ENCODE measurements at regions not wholly inside any gene's neighbourhood (a gene's known extent, or its start where the extent isn't known, plus 50 kb on each side); places are given as distances from the start of the nearest gene placed in this dataset.

DNA sequence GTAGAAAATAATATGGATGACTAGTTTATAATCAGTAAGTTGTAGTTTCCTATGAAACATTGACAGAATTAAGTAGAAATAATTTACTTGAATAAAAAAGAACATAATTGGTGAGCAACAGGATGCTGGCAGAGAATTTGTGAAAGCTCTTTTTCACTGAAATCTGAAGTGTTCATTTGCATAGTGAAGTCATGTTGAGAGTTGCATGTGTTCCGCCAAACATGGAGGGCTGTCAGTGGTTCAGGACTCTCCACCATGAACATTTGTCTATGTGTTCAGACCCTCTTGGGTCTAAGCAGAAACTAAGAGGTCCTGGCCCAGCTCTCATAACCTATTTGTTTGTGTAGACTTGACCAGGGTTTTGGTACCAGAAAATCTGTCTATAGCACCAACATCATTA, 182.5 kb upstream of the LINC00305 start:
- Histone ChIP-seq H3K79me2 (ENCODE audit: control insufficient read depth, insufficient read depth, low read length) (no peaks in the 10 kb centered on the region), H3K4me1 (replicated peaks in 1 of 2; ENCODE audit: control insufficient read depth in 2 of 2, insufficient read depth in 2 of 2, low read length in 2 of 2) (no peaks in the 10 kb centered on the region), H3K9me1 (ENCODE audit: control insufficient read depth, insufficient read depth, low read length) (no peaks in the 10 kb centered on the region), H3K27ac (ENCODE audit: extremely low read depth, low read depth, low read length) (no peak overlapping the region), H2AFZ (ENCODE audit: low read depth, low read length) (no peak overlapping the region), H3K36me3 (ENCODE audit: control insufficient read depth, insufficient read depth, low read length) (no peaks in the 10 kb centered on the region), H3K9ac (ENCODE audit: insufficient read depth in 1 of 2, low read depth in 2 of 2, low read length in 2 of 2) (no peak overlapping the region), H3K4me3 (no peak overlapping the region), H3K9me3 (replicated peaks; ENCODE audit: control insufficient read depth, insufficient read depth, low read depth, low read length) (no peaks in the 10 kb centered on the region), H4K20me1 (replicated peaks; ENCODE audit: control insufficient read depth, insufficient read depth, low read length) (no peaks in the 10 kb centered on the region), H3K27me3 (ENCODE audit: control insufficient read depth in 2 of 2, insufficient read depth in 2 of 2, low read length in 2 of 2) (no peaks in the 10 kb centered on the region), H3K4me2 (ENCODE audit: insufficient read depth, low read length) (no peak overlapping the region)
- no peak for DNase-seq (ENCODE audit: extremely low read depth in 1 of 4, low spot score in 3 of 4)
- no TSS peak for BruUV-seq (replicated peaks)
- no peak for ATAC-seq
- intact Hi-C loops (cut with micrococcal nuclease) (no loop called here), in situ Hi-C loops (cut with MboI) (no loop called here)
- ChIA-PET POLR2A (no interaction called here), CTCF (ENCODE audit: low intra/inter-chr PET ratio) (no interaction called here)
- FAIRE-seq, result no peak
- WGBS (ENCODE audit: insufficient coverage, low coverage, missing lambda C conversion rate), result 0% methylated on average over 1 of the region's 1 CpG
- TF ChIP-seq PRPF4 (IDR thresholded peaks at IDR 0.05; ENCODE audit: insufficient read depth, low read depth, low read length, poor library complexity, severe bottlenecking) (no peak), ZNF764 (CRISPR knock-in tag; IDR thresholded peaks at IDR 0.05; ENCODE audit: low read depth) (no peak), ZNF696 (CRISPR knock-in tag; conservative IDR thresholded peaks at IDR 0.05) (no peak), JUNB (CRISPR knock-in tag; conservative IDR thresholded peaks at IDR 0.05) (no peak), MEF2A (IDR thresholded peaks at IDR 0.05; ENCODE audit: control insufficient read depth, low read depth, low read length) (no peak), ZC3H11A (IDR thresholded peaks at IDR 0.05; ENCODE audit: low read depth, low read length) (no peak), TCF3 (CRISPR knock-in tag; IDR thresholded peaks at IDR 0.05) (no peak), ARID2 (IDR thresholded peaks at IDR 0.05) (no peak), SUPT5H (IDR thresholded peaks at IDR 0.05) (no peak), FOXK2 (conservative IDR thresholded peaks at IDR 0.05 in 1 of 2, IDR thresholded peaks at IDR 0.05 in 1 of 2; ENCODE audit: low read depth in 2 of 2) (no peak), KDM2B (CRISPR knock-in tag; IDR thresholded peaks at IDR 0.05) (no peak), SNRNP70 (optimal IDR thresholded peaks at IDR 0.05; ENCODE audit: low read depth, low read length) (no peak), L3MBTL2 (IDR thresholded peaks at IDR 0.05) (no peak), CC2D1A (IDR thresholded peaks at IDR 0.05) (no peak), NCOA1 (IDR thresholded peaks at IDR 0.05; ENCODE audit: low read depth) (no peak)
- TF ChIP-seq, protein P1, sequence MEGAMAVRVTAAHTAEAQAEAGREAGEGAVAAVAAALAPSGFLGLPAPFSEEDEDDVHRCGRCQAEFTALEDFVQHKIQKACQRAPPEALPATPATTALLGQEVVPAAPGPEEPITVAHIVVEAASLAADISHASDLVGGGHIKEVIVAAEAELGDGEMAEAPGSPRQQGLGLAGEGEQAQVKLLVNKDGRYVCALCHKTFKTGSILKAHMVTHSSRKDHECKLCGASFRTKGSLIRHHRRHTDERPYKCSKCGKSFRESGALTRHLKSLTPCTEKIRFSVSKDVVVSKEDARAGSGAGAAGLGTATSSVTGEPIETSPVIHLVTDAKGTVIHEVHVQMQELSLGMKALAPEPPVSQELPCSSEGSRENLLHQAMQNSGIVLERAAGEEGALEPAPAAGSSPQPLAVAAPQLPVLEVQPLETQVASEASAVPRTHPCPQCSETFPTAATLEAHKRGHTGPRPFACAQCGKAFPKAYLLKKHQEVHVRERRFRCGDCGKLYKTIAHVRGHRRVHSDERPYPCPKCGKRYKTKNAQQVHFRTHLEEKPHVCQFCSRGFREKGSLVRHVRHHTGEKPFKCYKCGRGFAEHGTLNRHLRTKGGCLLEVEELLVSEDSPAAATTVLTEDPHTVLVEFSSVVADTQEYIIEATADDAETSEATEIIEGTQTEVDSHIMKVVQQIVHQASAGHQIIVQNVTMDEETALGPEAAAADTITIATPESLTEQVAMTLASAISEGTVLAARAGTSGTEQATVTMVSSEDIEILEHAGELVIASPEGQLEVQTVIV (CRISPR knock-in tag; IDR thresholded peaks at IDR 0.05; ENCODE audit: borderline replicate concordance), result no peak
- TF ChIP-seq, protein P2, sequence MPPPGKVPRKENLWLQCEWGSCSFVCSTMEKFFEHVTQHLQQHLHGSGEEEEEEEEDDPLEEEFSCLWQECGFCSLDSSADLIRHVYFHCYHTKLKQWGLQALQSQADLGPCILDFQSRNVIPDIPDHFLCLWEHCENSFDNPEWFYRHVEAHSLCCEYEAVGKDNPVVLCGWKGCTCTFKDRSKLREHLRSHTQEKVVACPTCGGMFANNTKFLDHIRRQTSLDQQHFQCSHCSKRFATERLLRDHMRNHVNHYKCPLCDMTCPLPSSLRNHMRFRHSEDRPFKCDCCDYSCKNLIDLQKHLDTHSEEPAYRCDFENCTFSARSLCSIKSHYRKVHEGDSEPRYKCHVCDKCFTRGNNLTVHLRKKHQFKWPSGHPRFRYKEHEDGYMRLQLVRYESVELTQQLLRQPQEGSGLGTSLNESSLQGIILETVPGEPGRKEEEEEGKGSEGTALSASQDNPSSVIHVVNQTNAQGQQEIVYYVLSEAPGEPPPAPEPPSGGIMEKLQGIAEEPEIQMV (tag; conservative IDR thresholded peaks at IDR 0.05; ENCODE audit: low read depth), result no peak
- TF ChIP-seq, protein P3, sequence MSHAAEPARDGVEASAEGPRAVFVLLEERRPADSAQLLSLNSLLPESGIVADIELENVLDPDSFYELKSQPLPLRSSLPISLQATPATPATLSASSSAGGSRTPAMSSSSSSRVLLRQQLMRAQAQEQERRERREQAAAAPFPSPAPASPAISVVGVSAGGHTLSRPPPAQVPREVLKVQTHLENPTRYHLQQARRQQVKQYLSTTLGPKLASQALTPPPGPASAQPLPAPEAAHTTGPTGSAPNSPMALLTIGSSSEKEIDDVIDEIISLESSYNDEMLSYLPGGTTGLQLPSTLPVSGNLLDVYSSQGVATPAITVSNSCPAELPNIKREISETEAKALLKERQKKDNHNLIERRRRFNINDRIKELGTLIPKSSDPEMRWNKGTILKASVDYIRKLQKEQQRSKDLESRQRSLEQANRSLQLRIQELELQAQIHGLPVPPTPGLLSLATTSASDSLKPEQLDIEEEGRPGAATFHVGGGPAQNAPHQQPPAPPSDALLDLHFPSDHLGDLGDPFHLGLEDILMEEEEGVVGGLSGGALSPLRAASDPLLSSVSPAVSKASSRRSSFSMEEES (CRISPR knock-in tag; IDR thresholded peaks at IDR 0.05), result no peak
- TF ChIP-seq, protein P4, sequence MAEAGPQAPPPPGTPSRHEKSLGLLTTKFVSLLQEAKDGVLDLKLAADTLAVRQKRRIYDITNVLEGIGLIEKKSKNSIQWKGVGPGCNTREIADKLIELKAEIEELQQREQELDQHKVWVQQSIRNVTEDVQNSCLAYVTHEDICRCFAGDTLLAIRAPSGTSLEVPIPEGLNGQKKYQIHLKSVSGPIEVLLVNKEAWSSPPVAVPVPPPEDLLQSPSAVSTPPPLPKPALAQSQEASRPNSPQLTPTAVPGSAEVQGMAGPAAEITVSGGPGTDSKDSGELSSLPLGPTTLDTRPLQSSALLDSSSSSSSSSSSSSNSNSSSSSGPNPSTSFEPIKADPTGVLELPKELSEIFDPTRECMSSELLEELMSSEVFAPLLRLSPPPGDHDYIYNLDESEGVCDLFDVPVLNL (CRISPR knock-in tag; IDR thresholded peaks at IDR 0.05; ENCODE audit: low read depth), result no peak

All from K562 (cell line).